OCI-M2 (cell line): ENCODE measurements at regions not wholly inside any gene's neighbourhood (a gene's known extent, or its start where the extent isn't known, plus 50 kb on each side); places are given as distances from the start of the nearest gene placed in this dataset.

ENCODE experiments used
- DNase-seq: peaks from one replicate; lab custom pipeline; 2025; ENCODE audit not compliant: unreplicated experiment; lab: John Stamatoyannopoulos, UW

DNA sequence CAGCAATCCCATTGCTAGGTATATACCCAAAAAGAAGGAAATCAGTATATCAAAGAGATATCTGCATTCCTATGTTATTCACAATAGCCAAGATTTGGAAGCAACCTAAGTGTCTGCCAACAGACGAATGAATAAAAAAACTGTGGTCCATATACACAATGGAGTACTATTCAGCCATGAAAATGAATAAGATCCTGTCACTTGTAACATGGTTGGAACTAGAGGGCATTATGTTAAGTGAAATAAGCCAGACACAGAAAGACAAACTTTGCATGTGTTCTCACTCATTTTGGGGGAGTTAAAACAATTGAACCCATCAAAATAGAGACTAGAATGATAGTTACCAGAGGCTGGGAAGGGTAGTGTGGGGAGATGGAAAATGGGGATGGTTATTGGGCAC, 323.5 kb upstream of the NFE2L3 start:
- DNase-seq = no peak

DNA sequence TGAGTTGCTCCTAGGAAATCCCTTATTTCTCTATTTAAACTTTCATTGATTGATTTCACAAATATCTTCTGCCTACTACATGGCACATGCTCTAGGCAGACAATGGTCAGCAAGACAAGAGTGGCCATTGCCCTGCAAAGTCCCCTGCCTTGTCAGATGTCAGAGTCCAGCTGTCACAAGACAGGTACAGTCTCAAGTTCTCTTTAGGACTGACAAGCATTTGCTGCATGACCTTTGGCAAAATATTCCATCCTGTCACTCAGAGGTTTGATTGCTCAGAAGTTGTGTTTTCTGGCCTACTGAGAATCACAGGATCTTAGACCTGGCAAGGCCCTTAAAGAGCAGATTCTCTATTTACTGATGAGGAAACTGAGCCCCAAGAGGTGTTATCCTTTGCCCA, 322.3 kb upstream of the NFE2L3 start:
- no peak for DNase-seq

DNA sequence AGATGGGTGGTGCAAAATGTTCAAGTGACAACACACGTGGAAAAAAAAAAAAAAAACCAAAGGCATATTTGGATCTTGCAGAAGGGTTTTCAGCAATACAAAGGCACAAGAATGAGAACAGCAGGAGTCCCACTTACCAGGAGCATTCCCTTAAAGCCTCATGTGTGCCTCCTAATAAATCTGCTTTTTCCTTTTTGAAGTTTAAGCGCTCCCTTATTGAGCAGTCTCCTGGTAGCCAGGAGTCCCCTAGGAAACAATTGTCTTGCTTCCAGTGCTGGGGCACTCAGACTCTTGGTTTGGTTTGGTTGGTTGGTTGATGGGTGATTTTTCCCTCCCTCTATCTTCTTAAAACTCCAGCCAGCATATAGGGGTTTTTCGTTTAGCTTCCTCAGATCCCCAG, 321.8 kb upstream of the NFE2L3 start:
- DNase-seq = no peak

DNA sequence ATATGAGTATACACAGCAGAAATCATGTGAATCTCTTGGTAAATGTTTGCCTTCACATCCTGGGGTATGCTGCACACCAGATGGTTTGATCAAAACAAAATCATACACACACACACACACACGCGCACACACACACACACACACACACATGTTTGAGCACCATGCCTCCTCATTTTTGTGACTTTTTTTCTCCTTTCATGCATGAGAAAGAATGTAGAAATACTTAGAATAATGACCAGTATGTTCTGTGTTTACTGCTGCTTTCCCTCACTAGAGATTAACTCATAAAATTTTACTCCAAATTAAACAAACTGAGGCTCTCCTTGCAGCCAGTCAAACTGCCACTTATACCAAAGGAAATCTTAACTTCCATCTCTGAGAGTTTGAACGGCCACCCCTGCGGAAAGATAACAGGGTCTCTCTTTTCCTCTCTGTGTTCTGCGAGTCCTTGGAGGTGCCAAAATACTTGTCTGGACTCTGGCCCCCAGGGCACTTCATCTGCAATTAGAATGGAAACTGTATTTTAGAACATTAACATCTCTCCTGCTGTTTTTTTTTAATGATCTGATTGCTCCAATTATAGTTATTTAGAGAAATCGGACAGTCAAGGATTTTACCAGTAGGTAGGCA, 320.8 kb upstream of the NFE2L3 start:
- no peak for DNase-seq

DNA sequence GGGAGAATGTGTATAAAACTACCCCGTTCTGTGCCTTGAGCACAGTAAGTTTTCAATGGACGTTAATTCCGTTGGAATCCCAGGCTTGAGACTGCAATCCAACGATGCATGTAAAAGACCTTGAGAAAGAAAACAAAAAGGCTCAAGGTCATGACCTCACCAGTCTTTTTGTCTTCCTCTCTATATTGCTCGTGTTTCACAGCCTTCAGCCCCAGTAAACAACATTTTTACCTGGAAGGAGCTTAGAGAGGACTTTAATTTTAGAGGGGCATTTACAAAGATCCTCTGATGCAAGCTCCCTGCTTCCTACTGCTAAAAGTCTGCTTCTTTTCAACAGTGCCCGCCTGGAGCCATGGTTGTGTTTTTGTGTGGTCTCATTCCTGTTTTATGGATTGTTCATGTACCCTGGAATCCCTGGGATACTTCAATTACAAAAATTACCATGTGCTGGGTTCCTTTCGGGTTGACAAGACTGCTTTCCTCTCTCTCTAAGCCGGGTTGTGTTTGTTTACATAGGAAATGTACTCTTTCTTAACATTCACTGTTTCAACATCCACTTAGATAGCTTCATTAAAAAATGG, 320.1 kb upstream of the NFE2L3 start:
- DNase-seq = no peak

DNA sequence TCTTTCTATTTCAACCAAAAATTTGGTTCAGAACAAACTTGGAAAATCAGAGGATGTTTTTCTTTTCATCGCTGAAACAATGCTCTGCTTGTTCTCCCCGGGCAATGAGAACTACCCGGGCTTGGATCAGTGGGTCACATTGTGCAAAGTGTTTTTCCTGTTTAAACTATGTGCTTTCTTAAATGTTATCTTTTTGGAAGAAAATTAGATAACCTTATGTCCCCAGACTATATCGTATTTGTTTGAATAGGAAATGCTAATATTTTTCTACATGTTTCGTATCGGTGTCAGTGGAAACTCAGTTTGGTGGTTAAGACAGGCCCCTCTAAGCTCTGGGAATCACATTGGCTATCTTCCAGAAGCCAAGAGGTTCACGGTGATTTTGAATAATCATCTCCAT, 319.5 kb upstream of the NFE2L3 start:
- DNase-seq = no peak

DNA sequence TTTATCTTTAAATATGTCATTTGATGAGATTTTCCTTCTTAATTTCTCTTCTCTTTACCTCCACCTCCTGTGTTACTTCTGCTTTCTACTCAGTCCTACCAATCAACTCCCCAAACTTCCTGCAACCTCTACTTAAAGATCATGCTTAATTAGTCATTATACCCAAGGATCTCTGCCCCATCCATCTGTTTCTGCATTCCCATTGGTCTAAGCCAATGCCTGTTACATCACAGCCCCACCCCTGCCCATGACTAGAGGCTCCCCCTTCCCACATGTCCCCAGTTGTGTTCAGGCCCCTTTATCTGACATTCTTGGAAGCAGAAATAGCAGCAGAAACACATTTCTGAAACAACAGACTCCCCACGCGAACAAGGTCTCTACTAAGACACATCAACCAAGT, 319.1 kb upstream of the NFE2L3 start:
- DNase-seq = no peak

DNA sequence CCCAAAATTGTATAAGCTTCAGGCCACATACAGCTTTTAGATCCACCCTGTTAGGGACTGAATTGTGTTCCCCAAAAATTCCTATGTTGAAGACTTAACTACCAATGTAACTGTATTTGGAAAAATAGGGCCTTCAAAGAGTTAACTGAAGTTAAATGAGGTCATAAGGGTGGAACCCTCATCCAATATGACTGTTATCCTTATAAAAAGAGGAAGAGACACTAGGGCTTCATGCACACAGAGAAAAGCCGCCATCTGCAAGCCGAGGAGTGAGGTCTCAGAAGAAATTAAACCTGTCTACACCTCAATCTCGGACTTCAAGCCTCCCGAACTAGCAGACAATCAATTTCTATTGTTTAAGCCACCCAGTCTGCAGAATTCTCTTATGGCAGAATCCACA, 317.9 kb upstream of the NFE2L3 start:
- no peak for DNase-seq

DNA sequence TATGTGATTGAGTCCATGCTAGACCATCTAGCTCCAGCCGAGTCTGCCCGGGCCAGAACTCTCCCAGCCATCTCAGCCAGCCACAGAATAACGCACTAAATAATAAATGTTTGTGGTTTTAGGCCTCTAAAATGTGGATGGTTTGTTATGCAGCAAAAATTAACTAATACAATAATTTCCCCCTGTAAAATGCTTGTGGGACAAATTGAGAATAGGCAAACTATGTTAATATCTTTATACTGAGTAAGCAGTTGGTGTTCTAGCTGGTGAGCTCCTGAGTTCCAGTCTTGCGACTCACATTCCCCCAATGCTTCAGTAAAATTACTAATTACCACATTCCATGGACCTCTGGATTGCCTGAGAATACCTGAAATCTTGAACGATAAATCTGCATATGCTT, 316.8 kb upstream of the NFE2L3 start:
- DNase-seq = no peak

DNA sequence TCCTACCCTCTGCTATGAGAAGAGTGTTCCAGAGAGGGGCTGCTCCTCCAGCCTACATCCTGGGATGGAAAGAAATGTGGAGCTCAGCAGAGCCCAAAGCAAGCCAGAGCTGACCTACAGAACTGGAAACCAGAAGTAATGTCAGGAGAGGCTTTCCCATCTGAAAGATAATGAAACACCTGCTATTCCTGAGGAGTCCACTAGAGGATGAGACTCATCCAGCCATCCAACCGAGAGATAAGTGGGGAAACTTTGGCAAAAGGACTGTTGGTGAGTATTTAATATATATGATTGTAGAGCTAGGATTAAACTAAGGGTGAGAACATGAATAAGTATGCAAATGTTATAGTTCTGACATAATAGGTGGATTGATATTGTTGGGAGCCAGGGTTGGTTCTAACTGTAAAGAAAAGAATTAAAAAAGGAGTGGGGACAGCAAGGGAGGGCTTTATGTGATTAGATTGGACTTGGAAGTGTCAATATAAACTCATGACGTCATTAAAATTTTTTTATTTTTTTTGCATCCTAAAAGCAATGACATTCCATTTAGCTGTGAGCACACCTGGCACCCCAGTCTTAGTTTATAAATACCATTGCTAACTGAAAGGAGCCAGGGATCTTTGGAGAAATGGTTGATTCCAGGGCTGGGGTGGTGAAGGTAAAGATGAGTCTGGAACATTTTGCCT, 312.8 kb upstream of the NFE2L3 start:
- no peak for DNase-seq

DNA sequence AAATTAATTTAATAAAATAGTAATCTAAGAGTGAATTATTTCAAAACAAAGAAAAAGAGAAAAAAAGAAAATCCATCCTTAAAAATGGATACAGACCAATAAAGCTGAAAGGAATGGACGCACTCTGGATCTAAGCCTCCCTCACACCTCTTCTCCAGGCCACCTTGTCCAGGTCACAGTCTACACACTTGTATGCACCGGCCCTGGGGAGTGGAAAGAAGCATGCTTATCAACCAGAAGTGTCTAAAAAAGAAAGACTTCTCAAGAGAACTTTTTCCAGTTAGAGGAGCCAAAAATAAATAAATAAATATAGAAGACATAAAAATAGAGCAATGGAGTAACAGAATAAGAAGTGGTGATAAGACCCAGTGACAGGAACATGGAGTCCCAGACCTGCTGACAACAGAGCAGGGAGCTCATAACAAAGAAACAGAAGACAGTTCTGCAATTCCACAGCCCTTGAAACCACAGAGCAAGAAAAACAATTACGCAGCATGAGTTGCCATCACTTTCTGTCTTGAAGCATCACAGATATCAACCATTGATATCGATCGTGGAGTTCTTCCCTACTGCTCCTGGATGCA, 311.7 kb upstream of the NFE2L3 start:
- no peak for DNase-seq

DNA sequence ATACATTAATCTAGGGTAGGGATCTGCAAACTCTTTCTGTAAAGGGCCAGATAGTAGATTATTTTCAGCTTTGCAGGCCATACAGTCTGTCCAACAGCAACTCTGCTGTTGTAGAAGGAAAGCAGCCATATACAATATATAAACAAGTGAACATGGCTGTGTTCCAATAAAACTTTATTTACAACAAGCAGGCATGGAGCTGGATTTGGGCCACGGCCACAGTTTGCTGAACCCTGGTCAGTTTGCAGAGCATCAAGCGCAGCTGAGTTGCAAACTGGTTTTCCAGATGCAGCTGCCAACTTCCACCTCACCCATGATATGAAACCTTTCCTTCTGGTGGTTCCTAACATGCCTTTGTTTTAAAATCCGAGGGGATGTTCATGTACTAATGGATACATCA, 310.4 kb upstream of the NFE2L3 start:
- no peak for DNase-seq

DNA sequence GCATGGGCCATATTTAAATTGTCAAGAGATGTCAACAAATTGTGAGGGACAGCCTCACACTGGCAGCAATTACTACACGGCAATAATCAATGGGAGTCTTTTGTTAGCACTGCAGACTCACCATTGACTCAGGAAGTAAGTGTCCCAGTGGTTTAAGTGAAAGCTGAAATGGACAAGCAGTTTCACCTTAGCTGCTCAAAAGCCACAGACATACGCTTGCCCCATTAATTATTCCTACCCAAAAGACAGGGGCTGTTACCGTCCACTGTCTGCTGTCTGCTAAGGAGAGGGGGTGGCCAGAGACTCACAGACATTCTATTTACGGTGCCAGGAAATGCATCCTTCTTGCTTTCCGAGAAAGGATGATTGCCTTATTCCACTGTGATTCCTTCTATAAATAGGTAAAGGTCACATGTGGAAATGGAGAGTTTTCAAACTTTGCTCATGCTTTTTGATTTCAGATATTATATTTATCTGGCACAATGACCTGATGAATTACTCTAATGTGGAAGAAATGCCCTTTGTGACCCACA, 309.7 kb upstream of the NFE2L3 start:
- no peak for DNase-seq

DNA sequence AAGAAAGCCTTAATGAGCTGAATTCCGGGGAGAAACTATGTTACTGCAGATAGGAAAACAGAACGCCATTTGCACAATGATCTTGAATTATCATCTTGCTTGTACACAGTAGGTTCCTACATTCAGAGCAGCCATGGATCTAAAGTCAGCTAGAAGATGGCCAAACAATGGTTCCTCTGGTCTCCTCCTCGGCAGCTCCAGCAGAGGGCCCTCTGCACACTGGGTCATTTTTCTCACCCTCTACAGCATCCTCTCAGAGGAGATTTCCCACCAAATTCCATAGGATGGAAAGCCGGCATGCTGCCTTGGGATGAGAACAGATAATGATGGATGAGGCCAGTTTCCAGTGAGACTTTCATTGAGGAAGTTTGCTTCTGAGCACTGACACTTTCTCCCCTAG, 308.5 kb upstream of the NFE2L3 start:
- DNase-seq = no peak

DNA sequence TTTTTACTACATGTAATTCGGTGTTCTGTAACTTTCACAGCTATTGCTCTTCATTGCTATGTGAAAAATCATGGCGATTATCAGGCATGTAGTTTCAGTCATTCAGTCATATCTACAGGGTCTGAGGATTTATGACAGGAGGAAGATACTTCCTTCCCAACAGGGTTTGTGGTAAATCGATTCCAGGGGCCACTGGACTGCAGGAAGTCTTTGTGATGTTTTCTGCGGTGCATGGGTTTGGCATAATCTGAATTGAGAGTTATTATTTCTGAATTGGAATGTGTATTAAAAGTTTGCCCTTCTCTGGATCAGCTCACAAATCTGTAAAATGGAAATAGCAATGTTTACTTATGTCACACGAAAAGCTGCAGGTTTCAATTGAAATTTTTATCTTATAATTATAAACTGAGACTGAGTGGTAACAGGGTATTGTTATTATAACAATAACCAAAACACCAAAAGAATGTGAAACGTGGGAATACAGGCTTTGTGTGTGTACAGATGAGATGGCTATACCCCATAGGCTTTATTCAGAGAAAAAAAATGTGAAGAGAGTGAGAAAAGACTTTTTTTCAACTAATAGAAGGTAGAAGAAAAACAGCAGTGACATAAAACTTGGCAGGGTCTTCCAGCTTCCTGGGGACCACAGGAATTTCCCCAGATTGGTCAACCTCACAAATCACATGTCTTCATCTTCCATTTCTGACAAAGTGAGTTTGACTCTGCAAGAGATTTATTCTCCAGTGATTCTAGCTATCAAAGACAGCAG, 307.7 kb upstream of the NFE2L3 start:
- no peak for DNase-seq

DNA sequence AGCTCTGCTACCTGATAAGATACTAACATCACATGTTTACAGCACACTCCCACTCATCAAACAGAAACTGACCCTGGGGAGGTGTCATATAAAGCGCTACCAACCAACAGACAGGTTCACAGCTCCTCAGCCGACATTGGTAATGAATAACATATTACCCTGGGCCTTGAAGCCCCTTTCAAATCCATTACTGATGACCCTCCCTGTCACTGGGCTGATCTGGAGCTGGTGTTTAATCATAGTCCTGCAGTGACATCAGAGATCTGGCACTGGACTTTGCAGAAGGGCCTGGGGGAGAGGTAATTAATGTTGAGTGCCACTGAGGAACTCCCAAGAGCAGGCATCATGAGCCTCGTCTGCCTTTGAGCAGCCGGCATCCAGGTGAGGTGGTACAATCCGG, 306.5 kb upstream of the NFE2L3 start:
- DNase-seq = no peak

DNA sequence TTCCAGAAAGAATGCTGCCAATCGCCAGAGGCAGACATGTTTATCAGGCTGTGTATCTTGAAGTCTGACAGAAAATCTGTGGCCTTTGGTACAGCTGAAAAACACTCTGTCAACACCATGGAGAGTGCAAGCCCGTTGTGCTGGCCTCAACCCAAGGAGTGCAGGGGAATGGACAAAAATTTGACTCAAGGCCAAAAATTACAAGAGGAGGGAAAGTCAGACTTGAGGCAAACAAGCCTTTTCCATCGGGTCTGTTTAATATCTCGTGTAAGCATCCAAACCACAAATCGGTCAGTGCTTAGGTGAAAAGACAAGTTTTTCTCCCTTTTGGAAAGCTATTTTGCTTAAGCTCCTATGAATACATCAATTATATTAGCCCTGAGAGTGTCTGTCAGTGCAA, 305.3 kb upstream of the NFE2L3 start:
- DNase-seq = no peak

DNA sequence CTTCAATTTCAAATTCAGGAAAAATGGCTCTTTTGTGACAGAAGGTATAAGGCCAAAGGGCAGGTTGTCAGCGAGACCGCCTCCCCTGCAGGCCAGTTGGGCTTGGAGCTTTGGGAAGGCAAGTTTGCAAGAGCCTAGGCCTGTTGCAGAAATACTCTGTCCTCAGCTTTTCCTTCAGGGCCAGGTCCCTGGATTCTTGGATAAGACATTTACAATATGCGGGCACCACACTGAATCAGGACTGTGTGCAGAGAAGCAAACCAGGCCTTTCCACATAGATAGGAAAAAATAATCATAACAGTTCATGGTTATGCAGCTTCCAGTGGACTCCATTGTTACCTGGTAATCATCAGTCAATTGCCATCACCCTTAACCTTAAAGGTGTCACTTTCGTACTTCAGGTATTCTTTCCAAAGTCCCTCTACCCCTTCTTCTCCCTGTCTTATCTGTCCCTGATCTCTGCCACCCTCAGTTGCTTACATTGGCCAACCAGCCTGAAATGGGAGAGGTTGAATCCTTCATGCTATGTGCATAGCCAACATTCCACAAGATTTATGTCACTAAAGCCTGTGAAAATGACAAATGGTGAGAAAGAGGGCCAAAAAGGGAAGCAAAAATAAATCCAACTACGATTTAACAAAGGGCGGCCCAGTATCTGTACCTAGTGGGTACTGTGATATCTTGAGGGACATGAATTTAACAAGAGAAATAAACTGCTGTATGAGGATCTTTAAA, 304.5 kb upstream of the NFE2L3 start:
- no peak for DNase-seq

DNA sequence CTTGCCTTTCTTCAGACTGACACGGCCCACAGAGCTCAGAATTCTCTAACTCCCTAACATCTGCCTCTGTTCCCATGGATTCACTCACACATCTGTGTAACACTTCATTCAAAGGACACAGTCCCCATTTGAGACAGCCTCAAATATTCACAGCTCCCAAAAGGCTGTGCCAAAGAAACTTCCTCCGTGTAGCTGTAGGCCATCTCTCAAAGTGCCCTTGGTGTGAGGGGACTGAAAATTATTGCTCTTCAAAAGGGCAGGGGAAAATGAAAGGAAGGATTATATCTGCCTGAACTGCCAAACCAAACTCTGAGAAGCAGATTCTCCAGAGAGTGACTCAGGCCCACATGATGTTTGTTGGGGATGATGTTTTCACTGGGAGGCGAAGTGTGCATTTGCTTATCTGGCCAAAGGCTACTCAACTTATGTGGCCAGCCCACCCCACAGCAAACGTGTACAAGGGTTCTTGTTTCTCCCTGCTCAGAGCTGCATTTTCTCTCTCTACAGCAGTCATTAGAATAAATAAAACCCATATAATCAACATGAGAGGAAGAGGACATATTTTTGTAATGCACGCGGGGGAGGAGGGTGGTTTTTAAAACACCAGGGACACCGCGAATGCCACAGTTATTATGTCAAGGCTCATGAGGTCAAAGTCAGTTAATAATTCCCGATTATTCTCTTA, 302.4 kb upstream of the NFE2L3 start:
- no peak for DNase-seq

DNA sequence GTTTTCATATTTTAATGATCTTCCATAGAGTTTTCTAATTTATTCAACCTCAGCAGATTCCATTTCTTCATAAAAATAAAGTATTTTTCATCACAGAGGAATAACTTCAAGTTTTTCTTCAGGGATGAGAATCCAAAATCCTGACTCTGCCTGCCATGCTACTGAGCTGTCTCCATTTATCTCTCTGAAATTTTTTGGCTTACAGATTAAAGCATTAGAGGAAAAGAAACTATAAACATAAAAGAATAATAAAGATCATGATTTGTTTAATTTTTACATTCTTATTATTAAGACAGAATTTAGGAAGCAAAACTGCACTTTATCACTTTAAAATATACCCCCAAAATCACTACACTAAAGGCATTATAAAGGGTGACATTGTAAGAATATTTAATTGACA, 301.8 kb upstream of the NFE2L3 start:
- DNase-seq = no peak
